HEK293 (cell line): ENCODE measurements at regions not wholly inside any gene's neighbourhood (a gene's known extent, or its start where the extent isn't known, plus 50 kb on each side); places are given as distances from the start of the nearest gene placed in this dataset.

ENCODE experiments used
- ATF2 ChIP-seq: fragments of 450-650 bp; formaldehyde crosslinking; IDR thresholded peaks from 2 replicates; pipeline ENCODE4 v1.5.1; 2016; ENCODE audit warnings: missing biosample characterization, missing genetic modification characterization, low read depth
- GFI1B ChIP-seq: fragments of 450-650 bp; formaldehyde crosslinking; IDR thresholded peaks from 2 replicates; pipeline ENCODE4 v1.5.1; 2016; ENCODE audit warnings: missing biosample characterization, missing genetic modification characterization
- HOXA7 ChIP-seq: sonication (generic); formaldehyde crosslinking; IDR thresholded peaks from 2 replicates; pipeline ENCODE4 v1.8.1; 2022; ENCODE audit warnings: missing genetic modification reagents, borderline replicate concordance
- REST ChIP-seq: fragments of 450-650 bp; formaldehyde crosslinking; IDR thresholded peaks from 2 replicates; pipeline ENCODE4 v1.5.1; 2016; ENCODE audit warnings: missing biosample characterization, missing genetic modification characterization
- TSHZ1 ChIP-seq: fragments of 450-650 bp; formaldehyde crosslinking; IDR thresholded peaks from 2 replicates; pipeline ENCODE4 v1.5.1; 2016; ENCODE audit warnings: missing biosample characterization, missing genetic modification characterization, borderline replicate concordance
- WT1 ChIP-seq: fragments of 450-650 bp; formaldehyde crosslinking; IDR thresholded peaks from 2 replicates; pipeline ENCODE4 v1.5.1; 2016; ENCODE audit warnings: missing biosample characterization, missing genetic modification characterization
- ZBTB1 ChIP-seq: fragments of 450-650 bp; formaldehyde crosslinking; IDR thresholded peaks from 2 replicates; pipeline ENCODE4 v1.5.1; 2016; ENCODE audit warnings: missing biosample characterization, missing genetic modification characterization
- ZBTB8A ChIP-seq: fragments of 450-650 bp; formaldehyde crosslinking; IDR thresholded peaks from 2 replicates; pipeline ENCODE4 v1.5.1; 2016; ENCODE audit warnings: missing biosample characterization, missing genetic modification characterization
- ZNF10 ChIP-seq: fragments of 450-650 bp; formaldehyde crosslinking; IDR thresholded peaks from 2 replicates; pipeline ENCODE4 v1.5.1; 2017; ENCODE audit warnings: missing biosample characterization, missing genetic modification characterization
- ZNF121 ChIP-seq: fragments of 450-650 bp; formaldehyde crosslinking; IDR thresholded peaks from 2 replicates; pipeline ENCODE4 v1.5.1; 2016; ENCODE audit warnings: missing biosample characterization, missing genetic modification characterization
- ZNF274 ChIP-seq, 2 experiments: fragments of 200-500 bp in 1 of 2; fragments of 450-650 bp in 1 of 2; sonication (Bioruptor generic) in 1 of 2; formaldehyde crosslinking in 1 of 2; IDR thresholded peaks; 2 replicates each; pipeline versions ENCODE4 v1.5.1 to v1.6.1; 2014 to 2016; ENCODE audit warnings: borderline replicate concordance in 1 of 2, inconsistent platforms in 1 of 2, low read length in 1 of 2, missing biosample characterization in 1 of 2, missing genetic modification characterization in 1 of 2
- TF ChIP-seq, protein P1 (sequence below): fragments of 450-650 bp; formaldehyde crosslinking; IDR thresholded peaks from 2 replicates; pipeline ENCODE4 v1.5.1; 2016; ENCODE audit warnings: missing biosample characterization, missing genetic modification characterization
- TF ChIP-seq, protein P2 (sequence below): fragments of 450-650 bp; IDR thresholded peaks from 2 replicates; pipeline ENCODE4 v1.5.1; 2018; ENCODE audit warnings: missing biosample characterization, mild to moderate bottlenecking, missing genetic modification characterization

- TF ChIP-seq, protein P1, sequence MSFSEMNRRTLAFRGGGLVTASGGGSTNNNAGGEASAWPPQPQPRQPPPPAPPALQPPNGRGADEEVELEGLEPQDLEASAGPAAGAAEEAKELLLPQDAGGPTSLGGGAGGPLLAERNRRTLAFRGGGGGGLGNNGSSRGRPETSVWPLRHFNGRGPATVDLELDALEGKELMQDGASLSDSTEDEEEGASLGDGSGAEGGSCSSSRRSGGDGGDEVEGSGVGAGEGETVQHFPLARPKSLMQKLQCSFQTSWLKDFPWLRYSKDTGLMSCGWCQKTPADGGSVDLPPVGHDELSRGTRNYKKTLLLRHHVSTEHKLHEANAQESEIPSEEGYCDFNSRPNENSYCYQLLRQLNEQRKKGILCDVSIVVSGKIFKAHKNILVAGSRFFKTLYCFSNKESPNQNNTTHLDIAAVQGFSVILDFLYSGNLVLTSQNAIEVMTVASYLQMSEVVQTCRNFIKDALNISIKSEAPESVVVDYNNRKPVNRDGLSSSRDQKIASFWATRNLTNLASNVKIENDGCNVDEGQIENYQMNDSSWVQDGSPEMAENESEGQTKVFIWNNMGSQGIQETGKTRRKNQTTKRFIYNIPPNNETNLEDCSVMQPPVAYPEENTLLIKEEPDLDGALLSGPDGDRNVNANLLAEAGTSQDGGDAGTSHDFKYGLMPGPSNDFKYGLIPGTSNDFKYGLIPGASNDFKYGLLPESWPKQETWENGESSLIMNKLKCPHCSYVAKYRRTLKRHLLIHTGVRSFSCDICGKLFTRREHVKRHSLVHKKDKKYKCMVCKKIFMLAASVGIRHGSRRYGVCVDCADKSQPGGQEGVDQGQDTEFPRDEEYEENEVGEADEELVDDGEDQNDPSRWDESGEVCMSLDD (tag by site-specific recombination): no peak
- TF ChIP-seq HOXA7 (no peak), ZNF10 (no peak), ZBTB1 (tag by site-specific recombination) (no peak), REST (tag by site-specific recombination) (no peak), ZNF274 (IDR thresholded peaks at IDR 0.05; ENCODE audit: low read length) (no peak), ZNF274 (tag by site-specific recombination; IDR thresholded peaks at IDR 0.05; ENCODE audit: borderline replicate concordance) (no peak), ZNF121 (tag by site-specific recombination) (no peak), ZBTB8A (tag by site-specific recombination) (no peak), WT1 (tag by site-specific recombination) (no peak), GFI1B (tag by site-specific recombination) (no peak), ATF2 (tag by site-specific recombination) (no peak), TSHZ1 (no peak)
- TF ChIP-seq, protein P2, sequence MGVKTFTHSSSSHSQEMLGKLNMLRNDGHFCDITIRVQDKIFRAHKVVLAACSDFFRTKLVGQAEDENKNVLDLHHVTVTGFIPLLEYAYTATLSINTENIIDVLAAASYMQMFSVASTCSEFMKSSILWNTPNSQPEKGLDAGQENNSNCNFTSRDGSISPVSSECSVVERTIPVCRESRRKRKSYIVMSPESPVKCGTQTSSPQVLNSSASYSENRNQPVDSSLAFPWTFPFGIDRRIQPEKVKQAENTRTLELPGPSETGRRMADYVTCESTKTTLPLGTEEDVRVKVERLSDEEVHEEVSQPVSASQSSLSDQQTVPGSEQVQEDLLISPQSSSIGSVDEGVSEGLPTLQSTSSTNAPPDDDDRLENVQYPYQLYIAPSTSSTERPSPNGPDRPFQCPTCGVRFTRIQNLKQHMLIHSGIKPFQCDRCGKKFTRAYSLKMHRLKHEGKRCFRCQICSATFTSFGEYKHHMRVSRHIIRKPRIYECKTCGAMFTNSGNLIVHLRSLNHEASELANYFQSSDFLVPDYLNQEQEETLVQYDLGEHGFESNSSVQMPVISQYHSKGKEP: no peak
Measured at GRCh38 chr15:37823601-37824275, 110.7 kb upstream of the TMCO5A start.
